ENCODE measurements at regions not wholly inside any gene's neighbourhood (a gene's known extent, or its start where the extent isn't known, plus 50 kb on each side); places are given as distances from the start of the nearest gene placed in this dataset.

- intact Hi-C loops (cut with micrococcal nuclease): no loop called here
- no peaks in the 10 kb centered on the region for H3K27me3 ChIP-seq (ENCODE audit: control insufficient read depth in 2 of 2, insufficient read depth in 2 of 2, low read length in 2 of 2)
- no peaks in the 10 kb centered on the region for H3K79me2 ChIP-seq (ENCODE audit: insufficient read depth, low read length)
- no peak overlapping the region for H3K27ac ChIP-seq (ENCODE audit: low read depth in 1 of 2, low read length in 2 of 2)
- TF ChIP-seq, protein P1, sequence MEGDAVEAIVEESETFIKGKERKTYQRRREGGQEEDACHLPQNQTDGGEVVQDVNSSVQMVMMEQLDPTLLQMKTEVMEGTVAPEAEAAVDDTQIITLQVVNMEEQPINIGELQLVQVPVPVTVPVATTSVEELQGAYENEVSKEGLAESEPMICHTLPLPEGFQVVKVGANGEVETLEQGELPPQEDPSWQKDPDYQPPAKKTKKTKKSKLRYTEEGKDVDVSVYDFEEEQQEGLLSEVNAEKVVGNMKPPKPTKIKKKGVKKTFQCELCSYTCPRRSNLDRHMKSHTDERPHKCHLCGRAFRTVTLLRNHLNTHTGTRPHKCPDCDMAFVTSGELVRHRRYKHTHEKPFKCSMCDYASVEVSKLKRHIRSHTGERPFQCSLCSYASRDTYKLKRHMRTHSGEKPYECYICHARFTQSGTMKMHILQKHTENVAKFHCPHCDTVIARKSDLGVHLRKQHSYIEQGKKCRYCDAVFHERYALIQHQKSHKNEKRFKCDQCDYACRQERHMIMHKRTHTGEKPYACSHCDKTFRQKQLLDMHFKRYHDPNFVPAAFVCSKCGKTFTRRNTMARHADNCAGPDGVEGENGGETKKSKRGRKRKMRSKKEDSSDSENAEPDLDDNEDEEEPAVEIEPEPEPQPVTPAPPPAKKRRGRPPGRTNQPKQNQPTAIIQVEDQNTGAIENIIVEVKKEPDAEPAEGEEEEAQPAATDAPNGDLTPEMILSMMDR (IDR thresholded peaks at IDR 0.05): no peak
- no CpG with 5 or more reads among the region's 5 CpGs for WGBS (ENCODE audit: insufficient coverage)
- Mint-ChIP-seq H3K27ac (no peak overlapping the region), H3K9me3 (no peaks in the 10 kb centered on the region), H3K4me3 (no peak overlapping the region), H3K4me1 (no peaks in the 10 kb centered on the region), H3K27me3 (ENCODE audit: low read depth in 3 of 3) (peaks cover 0 to 5% (median 0%) of the 10 kb centered on the region in 3 donors), H3K36me3 (no peaks in the 10 kb centered on the region)
- no peaks in the 10 kb centered on the region for H3K9me3 ChIP-seq (replicated peaks in 1 of 2; ENCODE audit: control insufficient read depth in 1 of 2, insufficient read depth in 1 of 2, low read length in 2 of 2)
- H3K36me3 ChIP-seq (replicated peaks in 1 of 2; ENCODE audit: control insufficient read depth in 1 of 2, insufficient read depth in 2 of 2, low read length in 2 of 2): no peaks in the 10 kb centered on the region
- H4K20me1 ChIP-seq (ENCODE audit: insufficient read depth, low read length): no peaks in the 10 kb centered on the region
- no peak overlapping the region for H3K4me3 ChIP-seq (replicated peaks in 1 of 3; ENCODE audit: low read depth in 2 of 3, low read length in 3 of 3)
- H3K4me1 ChIP-seq (ENCODE audit: control insufficient read depth in 1 of 2, insufficient read depth in 2 of 2, low read length in 2 of 2): no peaks in the 10 kb centered on the region
- no peak for DNase-seq
- no peak overlapping the region for H2AFZ ChIP-seq (ENCODE audit: insufficient read depth, low read depth, low read length, poor library complexity, severe bottlenecking)
- H3K9ac ChIP-seq (ENCODE audit: insufficient read depth, low read length, poor library complexity, severe bottlenecking): no peak overlapping the region
- H3K4me2 ChIP-seq (replicated peaks; ENCODE audit: extremely low read depth, low read length, poor library complexity, severe bottlenecking): no peak overlapping the region
Measured at GRCh38 chr14:59086241-59086882, 102.1 kb upstream of the DAAM1 start.

- H3K9me3 Mint-ChIP-seq: no peaks in the 10 kb centered on the region
- no peak for DNase-seq
- Histone ChIP-seq H3K4me1 (ENCODE audit: control insufficient read depth in 1 of 2, insufficient read depth in 2 of 2, low read length in 2 of 2) (no peaks in the 10 kb centered on the region), H3K4me3 (replicated peaks in 1 of 3; ENCODE audit: low read depth in 2 of 3, low read length in 3 of 3) (no peak overlapping the region), H3K4me2 (replicated peaks; ENCODE audit: extremely low read depth, low read length, poor library complexity, severe bottlenecking) (no peak overlapping the region), H2AFZ (ENCODE audit: insufficient read depth, low read depth, low read length, poor library complexity, severe bottlenecking) (no peak overlapping the region), H4K20me1 (ENCODE audit: insufficient read depth, low read length) (no peaks in the 10 kb centered on the region), H3K27ac (ENCODE audit: low read depth in 1 of 2, low read length in 2 of 2) (no peak overlapping the region), H3K79me2 (ENCODE audit: insufficient read depth, low read length) (no peaks in the 10 kb centered on the region), H3K27me3 (ENCODE audit: control insufficient read depth in 2 of 2, insufficient read depth in 2 of 2, low read length in 2 of 2) (no peaks in the 10 kb centered on the region), H3K36me3 (replicated peaks in 1 of 2; ENCODE audit: control insufficient read depth in 1 of 2, insufficient read depth in 2 of 2, low read length in 2 of 2) (no peaks in the 10 kb centered on the region), H3K9ac (ENCODE audit: insufficient read depth, low read length, poor library complexity, severe bottlenecking) (no peak overlapping the region), H3K9me3 (replicated peaks in 1 of 2; ENCODE audit: control insufficient read depth in 1 of 2, insufficient read depth in 1 of 2, low read length in 2 of 2) (no peaks in the 10 kb centered on the region)
- no peaks in the 10 kb centered on the region for H3K36me3 Mint-ChIP-seq
- no peaks in the 10 kb centered on the region for H3K4me1 Mint-ChIP-seq
- TF ChIP-seq, protein P1 (IDR thresholded peaks at IDR 0.05): no peak
- intact Hi-C loops (cut with micrococcal nuclease): no loop called here
- no peak overlapping the region for H3K27ac Mint-ChIP-seq
- no peak overlapping the region for H3K4me3 Mint-ChIP-seq
- 100% methylated on average over 2 of the region's 3 CpGs for WGBS (ENCODE audit: insufficient coverage)
- peaks cover 0 to 6% (median 0%) of the 10 kb centered on the region in 3 donors for H3K27me3 Mint-ChIP-seq (ENCODE audit: low read depth in 3 of 3)
Measured at GRCh38 chr14:59087240-59087639, 101.2 kb upstream of the DAAM1 start.

Data from CD14-positive monocyte (primary cell).